HepG2 (cell line): ENCODE measurements at regions not wholly inside any gene's neighbourhood (a gene's known extent, or its start where the extent isn't known, plus 50 kb on each side); places are given as distances from the start of the nearest gene placed in this dataset.

Source experiments
- ATAC-seq: fragments of 200-7000 bp; cut with Tn5 transposase; 3 replicates; pipeline ENCODE4 v1.9.1; 2020; ENCODE audit warnings: mild to moderate bottlenecking, moderate library complexity
- BruUV-seq: library from RNA; stranded (reverse); fragments of 400-500 nt; replicated peaks from 2 replicates; lab custom pipeline; 2021; lab: Mats Ljungman, UMichigan
- CTCF ChIA-PET: fragments of 300-600 bp; formaldehyde crosslinking; extraction: SDS; loops from one replicate; lab custom pipeline; 2021; ENCODE audit warnings: low total read pairs, inconsistent platforms, low intra/inter-chr PET ratio; lab: Yijun Ruan, JAX
- POLR2A ChIA-PET: fragments of 350-600 bp; sonication (Branson Sonifier 250); formaldehyde crosslinking; loops from one replicate; lab custom pipeline; 2020; ENCODE audit warnings: antibody characterized with exemption, inconsistent platforms; lab: Yijun Ruan, JAX
- DNase-seq: peaks from one replicate; pipeline ENCODE4 v3.0.0-alpha.2; 2015; ENCODE audit warnings: low spot score
- FAIRE-seq: peaks from 3 replicates; lab custom pipeline; 2011; peaks lifted over from hg19 to GRCh38; lab: Jason Lieb, UNC
- H2AFZ ChIP-seq: one replicate; pipeline ENCODE4 v1.6.1; 2011; ENCODE audit warnings: low read length, inconsistent platforms
- H3K27ac ChIP-seq: fragments of 300-600 bp; 3 replicates; pipeline ENCODE4 v1.8.0; 2011; ENCODE audit warnings: mixed run types, mild to moderate bottlenecking, mixed read lengths, low read length, inconsistent platforms; ENCODE audit not compliant: insufficient read depth; ENCODE audit errors: extremely low read length
- H3K27me3 ChIP-seq, 2 experiments: fragments of 200-600 bp in 1 of 2; 2 replicates in 1 of 2; 3 replicates in 1 of 2; pipeline versions ENCODE4 v1.6.0 to v1.8.0; 2011; ENCODE audit warnings: low read length in 2 of 2, mild to moderate bottlenecking in 2 of 2, moderate library complexity in 2 of 2, inconsistent platforms in 1 of 2; ENCODE audit not compliant: insufficient read depth in 2 of 2, control insufficient read depth in 1 of 2
- H3K36me3 ChIP-seq, 2 experiments: fragments of 200-600 bp in 1 of 2; replicated peaks in 1 of 2; 2 replicates in 1 of 2; 3 replicates in 1 of 2; pipeline versions ENCODE4 v1.5.1 to v1.8.0; 2011; ENCODE audit warnings: low read length in 2 of 2, inconsistent platforms in 1 of 2; ENCODE audit not compliant: insufficient read depth in 2 of 2, control insufficient read depth in 1 of 2
- H3K4me1 ChIP-seq: 2 replicates; pipeline ENCODE4 v1.5.1; 2012; ENCODE audit warnings: low read length, inconsistent platforms; ENCODE audit not compliant: insufficient read depth
- H3K4me2 ChIP-seq: 2 replicates; pipeline ENCODE4 v1.6.0; 2011; ENCODE audit warnings: low read depth, low read length, inconsistent platforms
- H3K4me3 ChIP-seq, 3 experiments: fragments of 200-600 bp in 1 of 3; sonication (generic), shearing (Covaris generic) in 1 of 3; replicated peaks in 1 of 3; 2 replicates each; pipeline ENCODE4 v1.5.1; 2011 to 2016; ENCODE audit warnings: low read length in 3 of 3, inconsistent platforms in 2 of 3, low read depth in 2 of 3, mild to moderate bottlenecking in 2 of 3, control low read depth in 1 of 3, mixed read lengths in 1 of 3; ENCODE audit not compliant: insufficient read depth in 1 of 3
- H3K79me2 ChIP-seq: one replicate; pipeline ENCODE4 v1.6.1; 2011; ENCODE audit warnings: low read length, inconsistent platforms; ENCODE audit not compliant: insufficient read depth
- H3K9ac ChIP-seq: 2 replicates; pipeline ENCODE4 v1.6.0; 2011; ENCODE audit warnings: mild to moderate bottlenecking, low read depth, low read length, inconsistent platforms; ENCODE audit not compliant: insufficient read depth
- H3K9me3 ChIP-seq: 2 replicates; pipeline ENCODE4 v1.5.1; 2012; ENCODE audit warnings: mild to moderate bottlenecking, low read length
- H4K20me1 ChIP-seq: 2 replicates; pipeline ENCODE4 v1.6.0; 2011; ENCODE audit warnings: inconsistent platforms, mild to moderate bottlenecking, low read length, moderate library complexity; ENCODE audit not compliant: insufficient read depth
- RORA ChIP-seq: sonication (generic); formaldehyde crosslinking; IDR thresholded peaks from 2 replicates; pipeline ENCODE4 v1.5.0; 2020; ENCODE audit warnings: mild to moderate bottlenecking, missing genetic modification reagents, moderate library complexity
- SATB2 ChIP-seq: sonication (generic); formaldehyde crosslinking; IDR thresholded peaks from 2 replicates; pipeline ENCODE4 v1.5.0; 2020; ENCODE audit warnings: missing genetic modification reagents
- SOX13 ChIP-seq, 3 experiments: fragments of 450-650 bp in 1 of 3; sonication (generic) in 1 of 3; formaldehyde crosslinking in 1 of 3; IDR thresholded peaks in 2 of 3; conservative IDR thresholded peaks in 1 of 3; 2 replicates each; pipeline versions ENCODE4 v1.5.0 to v1.6.1; 2016 to 2020; ENCODE audit warnings: antibody characterized with exemption in 1 of 3, mild to moderate bottlenecking in 1 of 3, missing compliant biosample characterization in 1 of 3, missing genetic modification reagents in 1 of 3, moderate library complexity in 1 of 3
- TCF12 ChIP-seq, 2 experiments: fragments of 450-650 bp in 1 of 2; sonication (generic) in 1 of 2; formaldehyde crosslinking in 1 of 2; IDR thresholded peaks; 2 replicates each; pipeline versions ENCODE4 v1.6.1 to v1.8.0; 2017 to 2022; ENCODE audit warnings: antibody characterized with exemption in 1 of 2, mild to moderate bottlenecking in 1 of 2, missing genetic modification reagents in 1 of 2, moderate library complexity in 1 of 2
- ZBTB38 ChIP-seq: sonication (generic); formaldehyde crosslinking; IDR thresholded peaks from 2 replicates; pipeline ENCODE4 v1.5.1; 2020; ENCODE audit warnings: mild to moderate bottlenecking, missing genetic modification reagents
- ZNF713 ChIP-seq: sonication (generic); formaldehyde crosslinking; IDR thresholded peaks from 2 replicates; pipeline ENCODE4 v1.4.0; 2020; ENCODE audit warnings: mild to moderate bottlenecking, missing genetic modification reagents
- ZNF720 ChIP-seq: sonication (generic); formaldehyde crosslinking; IDR thresholded peaks from 2 replicates; pipeline ENCODE4 v1.4.0; 2020; ENCODE audit warnings: missing genetic modification reagents
- ZNF878 ChIP-seq: sonication (generic); formaldehyde crosslinking; IDR thresholded peaks from 2 replicates; pipeline ENCODE4 v1.8.1; 2023; ENCODE audit warnings: mild to moderate bottlenecking, missing genetic modification reagents, moderate library complexity
- WGBS: methylation state at CpG from one replicate; pipeline ENCODE4 v1.1.6; 2017; ENCODE audit warnings: low lambda C conversion rate; 5-methylcytosine and 5-hydroxymethylcytosine counted together
- in situ Hi-C: cut with HindIII; loops from 2 replicates; pipeline ENCODE4 v1.10.0; 2017; ENCODE audit warnings: low pct_unique_long_range_greater_than_20kb; ENCODE audit not compliant: extremely low pct_ligation_motif_present
- intact Hi-C: fragments of 100-400 bp; cut with micrococcal nuclease; formaldehyde crosslinking; loops from one replicate; pipeline ENCODE4 v1.10.0; 2022; ENCODE audit not compliant: unreplicated experiment
- TF ChIP-seq, protein P1 (sequence below): sonication (generic); formaldehyde crosslinking; IDR thresholded peaks from 2 replicates; pipeline ENCODE4 v1.5.1; 2020; ENCODE audit warnings: mild to moderate bottlenecking, missing genetic modification reagents, borderline replicate concordance
- TF ChIP-seq, protein P2 (sequence below): IDR thresholded peaks from 2 replicates; pipeline ENCODE4 v1.6.1; 2016; ENCODE audit warnings: missing genetic modification reagents, missing compliant biosample characterization
- TF ChIP-seq, protein P3 (sequence below): sonication (generic); formaldehyde crosslinking; IDR thresholded peaks from 2 replicates; pipeline ENCODE4 v1.4.0; 2020; ENCODE audit warnings: missing genetic modification reagents

DNA sequence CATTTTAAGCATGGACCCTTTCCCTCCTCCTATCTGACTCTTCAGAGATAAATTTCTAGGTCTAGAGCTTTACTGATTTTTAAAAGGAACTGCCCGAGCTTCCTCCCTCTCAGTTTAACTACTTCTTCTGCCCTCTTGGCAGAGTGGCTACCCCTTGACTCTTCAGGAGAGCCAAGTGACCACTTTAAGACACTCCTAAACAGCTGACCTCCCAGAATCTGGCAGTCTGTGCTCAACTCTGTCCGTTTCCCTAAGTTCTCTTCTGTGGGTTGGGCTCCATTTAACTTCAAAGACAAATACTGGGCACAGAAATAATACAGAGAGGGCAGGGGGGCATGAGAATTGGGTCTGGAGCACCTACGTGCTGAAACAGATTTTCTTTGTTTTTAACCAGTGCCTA, 196.3 kb upstream of the FOXD3 start:
- Histone ChIP-seq H3K9ac (no peak overlapping the region), H3K36me3 (no peaks in the 10 kb centered on the region), H3K27me3 (no peaks in the 10 kb centered on the region), H3K27ac (no peak overlapping the region), H3K4me1 (peaks cover 40% of the 10 kb centered on the region)
- no TSS peak for BruUV-seq
- in situ Hi-C loops, result loop anchor here (25.0 kb wide), 1 partner anchor 289 kb away; no protein-coding TSS in a partner anchor
- 24% methylated on average over 3 of the region's 3 CpGs for WGBS
- DNase-seq, result no peak
- CTCF ChIA-PET, result no interaction called here
- POLR2A ChIA-PET, result no interaction called here
- FAIRE-seq, result no peak
- ATAC-seq, result no peak
- no peak for TF ChIP-seq SOX13 (IDR thresholded peaks at IDR 0.05)
- no peak for TF ChIP-seq SOX13 (CRISPR knock-in tag; conservative IDR thresholded peaks at IDR 0.05 in 1 of 2, IDR thresholded peaks at IDR 0.05 in 1 of 2)
- no peak for TF ChIP-seq SATB2 (CRISPR knock-in tag)
- TF ChIP-seq, protein P1, sequence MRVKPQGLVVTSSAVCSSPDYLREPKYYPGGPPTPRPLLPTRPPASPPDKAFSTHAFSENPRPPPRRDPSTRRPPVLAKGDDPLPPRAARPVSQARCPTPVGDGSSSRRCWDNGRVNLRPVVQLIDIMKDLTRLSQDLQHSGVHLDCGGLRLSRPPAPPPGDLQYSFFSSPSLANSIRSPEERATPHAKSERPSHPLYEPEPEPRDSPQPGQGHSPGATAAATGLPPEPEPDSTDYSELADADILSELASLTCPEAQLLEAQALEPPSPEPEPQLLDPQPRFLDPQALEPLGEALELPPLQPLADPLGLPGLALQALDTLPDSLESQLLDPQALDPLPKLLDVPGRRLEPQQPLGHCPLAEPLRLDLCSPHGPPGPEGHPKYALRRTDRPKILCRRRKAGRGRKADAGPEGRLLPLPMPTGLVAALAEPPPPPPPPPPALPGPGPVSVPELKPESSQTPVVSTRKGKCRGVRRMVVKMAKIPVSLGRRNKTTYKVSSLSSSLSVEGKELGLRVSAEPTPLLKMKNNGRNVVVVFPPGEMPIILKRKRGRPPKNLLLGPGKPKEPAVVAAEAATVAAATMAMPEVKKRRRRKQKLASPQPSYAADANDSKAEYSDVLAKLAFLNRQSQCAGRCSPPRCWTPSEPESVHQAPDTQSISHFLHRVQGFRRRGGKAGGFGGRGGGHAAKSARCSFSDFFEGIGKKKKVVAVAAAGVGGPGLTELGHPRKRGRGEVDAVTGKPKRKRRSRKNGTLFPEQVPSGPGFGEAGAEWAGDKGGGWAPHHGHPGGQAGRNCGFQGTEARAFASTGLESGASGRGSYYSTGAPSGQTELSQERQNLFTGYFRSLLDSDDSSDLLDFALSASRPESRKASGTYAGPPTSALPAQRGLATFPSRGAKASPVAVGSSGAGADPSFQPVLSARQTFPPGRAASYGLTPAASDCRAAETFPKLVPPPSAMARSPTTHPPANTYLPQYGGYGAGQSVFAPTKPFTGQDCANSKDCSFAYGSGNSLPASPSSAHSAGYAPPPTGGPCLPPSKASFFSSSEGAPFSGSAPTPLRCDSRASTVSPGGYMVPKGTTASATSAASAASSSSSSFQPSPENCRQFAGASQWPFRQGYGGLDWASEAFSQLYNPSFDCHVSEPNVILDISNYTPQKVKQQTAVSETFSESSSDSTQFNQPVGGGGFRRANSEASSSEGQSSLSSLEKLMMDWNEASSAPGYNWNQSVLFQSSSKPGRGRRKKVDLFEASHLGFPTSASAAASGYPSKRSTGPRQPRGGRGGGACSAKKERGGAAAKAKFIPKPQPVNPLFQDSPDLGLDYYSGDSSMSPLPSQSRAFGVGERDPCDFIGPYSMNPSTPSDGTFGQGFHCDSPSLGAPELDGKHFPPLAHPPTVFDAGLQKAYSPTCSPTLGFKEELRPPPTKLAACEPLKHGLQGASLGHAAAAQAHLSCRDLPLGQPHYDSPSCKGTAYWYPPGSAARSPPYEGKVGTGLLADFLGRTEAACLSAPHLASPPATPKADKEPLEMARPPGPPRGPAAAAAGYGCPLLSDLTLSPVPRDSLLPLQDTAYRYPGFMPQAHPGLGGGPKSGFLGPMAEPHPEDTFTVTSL, result no peak
- TF ChIP-seq, protein P2, sequence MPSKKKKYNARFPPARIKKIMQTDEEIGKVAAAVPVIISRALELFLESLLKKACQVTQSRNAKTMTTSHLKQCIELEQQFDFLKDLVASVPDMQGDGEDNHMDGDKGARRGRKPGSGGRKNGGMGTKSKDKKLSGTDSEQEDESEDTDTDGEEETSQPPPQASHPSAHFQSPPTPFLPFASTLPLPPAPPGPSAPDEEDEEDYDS (CRISPR knock-in tag), result no peak
- no peak for TF ChIP-seq RORA (CRISPR knock-in tag)
- TF ChIP-seq ZBTB38 (CRISPR knock-in tag), result no peak
- TF ChIP-seq ZNF878 (CRISPR knock-in tag), result no peak
- no peak for TF ChIP-seq TCF12 (IDR thresholded peaks at IDR 0.05)
- TF ChIP-seq TCF12 (CRISPR knock-in tag; IDR thresholded peaks at IDR 0.05), result no peak
- no peak for TF ChIP-seq ZNF720 (CRISPR knock-in tag)
- no peak for TF ChIP-seq ZNF713 (CRISPR knock-in tag)
- TF ChIP-seq, protein P3, sequence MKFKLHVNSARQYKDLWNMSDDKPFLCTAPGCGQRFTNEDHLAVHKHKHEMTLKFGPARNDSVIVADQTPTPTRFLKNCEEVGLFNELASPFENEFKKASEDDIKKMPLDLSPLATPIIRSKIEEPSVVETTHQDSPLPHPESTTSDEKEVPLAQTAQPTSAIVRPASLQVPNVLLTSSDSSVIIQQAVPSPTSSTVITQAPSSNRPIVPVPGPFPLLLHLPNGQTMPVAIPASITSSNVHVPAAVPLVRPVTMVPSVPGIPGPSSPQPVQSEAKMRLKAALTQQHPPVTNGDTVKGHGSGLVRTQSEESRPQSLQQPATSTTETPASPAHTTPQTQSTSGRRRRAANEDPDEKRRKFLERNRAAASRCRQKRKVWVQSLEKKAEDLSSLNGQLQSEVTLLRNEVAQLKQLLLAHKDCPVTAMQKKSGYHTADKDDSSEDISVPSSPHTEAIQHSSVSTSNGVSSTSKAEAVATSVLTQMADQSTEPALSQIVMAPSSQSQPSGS (CRISPR knock-in tag), result no peak
- TF ChIP-seq, all 625 proteins: peak for 0
- intact Hi-C loops, result no loop called here
- Histone ChIP-seq H3K79me2 (no peaks in the 10 kb centered on the region), H3K4me3 (no peak overlapping the region), H2AFZ (no peak overlapping the region), H3K4me2 (no peak overlapping the region), H3K9me3 (no peaks in the 10 kb centered on the region), H4K20me1 (no peaks in the 10 kb centered on the region)
